NCI-H1092 (cell line): ENCODE measurements at regions not wholly inside any gene's neighbourhood (a gene's known extent, or its start where the extent isn't known, plus 50 kb on each side); places are given as distances from the start of the nearest gene placed in this dataset.
"Not testable (repeated sequence)": the region's sequence is repeated elsewhere in the genome, so short reads cannot be mapped to it uniquely, and the experiment has no call there.

Experiments
- DNase-seq: peaks from one replicate; lab custom pipeline; 2025; lab: John Stamatoyannopoulos, UW

GRCh38 chr13:66152596-66152995, 1077.5 kb downstream of the PCDH9 start:
- no peak for DNase-seq

GRCh38 chr13:66144357-66144756, 1085.8 kb downstream of the PCDH9 start:
- not testable (repeated sequence) for DNase-seq

DNA sequence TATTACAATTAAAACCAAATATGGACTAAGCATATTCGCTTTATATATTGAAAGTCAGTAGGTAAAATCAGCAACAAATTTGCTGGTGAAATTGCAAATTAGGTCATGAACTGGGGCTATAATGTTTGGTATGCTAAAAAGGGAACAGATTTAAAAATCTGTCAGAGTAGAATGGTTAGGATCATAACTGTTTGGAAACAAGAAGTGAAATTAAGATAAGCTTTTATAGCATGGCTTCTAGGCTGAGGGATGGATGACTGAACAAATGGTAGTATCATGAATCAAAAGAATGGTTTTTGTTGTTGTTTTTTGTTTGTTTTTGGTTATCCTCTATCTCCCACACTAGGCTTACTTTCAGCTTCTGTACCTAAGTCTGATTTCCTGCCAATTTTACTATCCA, 1090.4 kb downstream of the PCDH9 start:
- no peak for DNase-seq

- no peak for DNase-seq
Measured at GRCh38 chr13:66139250-66139649, 1090.9 kb downstream of the PCDH9 start.

DNA sequence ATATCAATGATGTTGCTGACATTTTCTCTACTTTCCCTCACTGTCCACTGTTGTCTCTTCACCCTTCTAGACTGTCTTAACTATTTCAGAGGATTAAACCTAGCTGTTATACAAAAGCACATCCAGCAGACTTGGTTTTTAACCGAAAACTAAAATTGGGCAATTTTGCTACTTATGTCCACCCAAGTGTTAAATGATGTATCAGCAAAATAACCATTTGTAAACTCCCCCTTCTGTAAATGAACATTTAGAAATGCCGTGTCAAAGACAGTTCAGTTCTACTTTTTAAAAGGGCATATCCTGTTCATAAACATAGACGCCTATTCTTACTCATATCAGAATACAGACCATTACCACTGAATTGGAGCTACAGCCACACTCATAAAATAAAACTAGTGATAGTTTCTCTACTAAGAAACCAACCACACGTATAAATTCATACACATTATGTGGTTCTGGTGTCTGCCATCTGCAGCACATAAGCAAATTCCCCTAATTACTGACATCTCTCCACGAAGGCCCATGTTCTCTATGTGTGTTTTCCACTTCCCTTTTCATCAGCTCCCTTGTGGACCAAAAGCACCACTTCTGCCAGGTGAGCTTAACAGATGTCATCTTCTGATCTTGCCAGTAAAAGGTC, 1091.8 kb downstream of the PCDH9 start:
- DNase-seq: no peak

DNA sequence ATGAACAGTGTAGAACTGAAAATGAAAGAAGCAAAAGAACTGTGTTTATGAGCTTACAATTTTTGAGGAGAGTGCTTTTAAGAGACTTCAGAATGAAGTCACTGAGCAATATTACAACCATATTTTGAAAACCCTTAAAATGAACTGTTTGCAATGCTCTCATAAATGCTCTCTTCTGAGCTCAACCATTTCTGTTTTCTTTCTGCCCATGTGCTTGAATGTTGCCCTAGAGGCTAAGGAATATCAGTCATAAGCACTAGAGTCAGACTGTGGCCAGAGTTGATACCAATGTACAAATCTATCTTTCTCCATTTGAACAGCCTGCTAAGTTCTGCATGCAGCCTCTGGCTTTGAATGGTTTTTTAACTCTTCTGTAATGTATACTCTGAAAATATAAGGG, 1092.8 kb downstream of the PCDH9 start:
- no peak for DNase-seq

DNA sequence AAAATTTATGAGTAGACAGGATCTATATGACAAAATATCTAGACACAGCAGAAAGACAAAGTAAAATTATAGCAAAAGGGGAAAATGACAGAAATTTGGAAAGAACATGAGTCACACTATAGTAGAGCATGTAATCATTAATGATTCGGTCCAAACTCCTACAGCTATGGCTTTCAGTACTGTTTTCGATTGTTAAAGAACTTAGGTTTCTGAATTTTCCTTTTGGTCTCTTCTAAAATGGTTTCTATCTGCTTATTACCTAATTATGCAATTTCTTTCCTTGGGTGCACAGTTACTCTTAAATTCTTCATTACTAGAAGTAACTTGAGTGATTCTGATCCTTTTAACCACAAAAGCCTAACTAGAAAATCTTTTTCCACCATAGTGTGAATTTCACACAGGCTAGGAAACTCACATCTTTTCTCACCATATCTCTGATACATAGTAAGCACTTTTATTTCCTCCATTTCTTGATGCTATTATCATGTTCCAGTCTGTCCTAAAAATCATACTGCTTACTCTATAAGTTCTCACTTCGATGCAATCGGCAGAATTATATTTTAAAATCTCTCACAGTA, 1101.4 kb downstream of the PCDH9 start:
- DNase-seq: no peak

DNA sequence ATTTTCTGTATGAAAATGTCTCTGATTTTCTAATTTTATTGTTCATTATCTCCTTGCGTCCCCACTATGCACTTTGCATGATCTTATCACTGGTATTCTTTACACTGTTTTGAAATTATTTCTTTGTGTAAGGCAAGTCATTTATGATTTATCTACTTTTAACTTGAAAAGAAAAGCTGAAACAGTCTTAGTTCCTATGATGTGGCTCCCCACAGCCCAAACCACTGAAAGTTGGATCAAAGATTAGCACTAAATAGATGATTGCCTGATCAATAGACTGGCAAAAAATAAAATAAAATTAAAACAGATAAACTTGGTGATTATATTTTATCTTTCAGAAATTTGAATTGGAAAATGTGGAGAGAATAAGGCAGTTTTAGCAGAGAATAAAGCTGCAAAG, 1101.9 kb downstream of the PCDH9 start:
- DNase-seq: no peak

GRCh38 chr13:66117563-66117962, 1112.6 kb downstream of the PCDH9 start:
- DNase-seq: no peak

- no peak for DNase-seq
Measured at GRCh38 chr13:66113882-66114526, 1116.1 kb downstream of the PCDH9 start.

DNA sequence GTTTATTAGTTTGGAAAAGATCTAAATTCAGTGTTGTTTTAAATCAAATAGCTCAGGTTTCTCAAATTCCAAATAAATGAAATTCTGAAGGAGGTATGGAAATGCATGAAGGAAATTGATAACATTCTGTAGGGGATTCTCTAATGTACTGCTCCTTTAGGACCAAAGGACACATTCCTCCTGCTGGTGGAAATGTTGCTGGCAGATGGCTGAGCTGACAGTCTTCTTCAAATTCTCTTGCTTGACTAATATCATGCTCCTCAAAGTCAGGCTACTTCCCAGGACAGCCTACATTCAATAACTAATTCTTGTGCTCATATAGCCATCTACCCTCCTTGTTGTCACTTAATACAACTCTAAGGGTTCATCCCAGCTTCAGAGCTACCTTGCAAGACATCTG, 1118.5 kb downstream of the PCDH9 start:
- DNase-seq: no peak

DNA sequence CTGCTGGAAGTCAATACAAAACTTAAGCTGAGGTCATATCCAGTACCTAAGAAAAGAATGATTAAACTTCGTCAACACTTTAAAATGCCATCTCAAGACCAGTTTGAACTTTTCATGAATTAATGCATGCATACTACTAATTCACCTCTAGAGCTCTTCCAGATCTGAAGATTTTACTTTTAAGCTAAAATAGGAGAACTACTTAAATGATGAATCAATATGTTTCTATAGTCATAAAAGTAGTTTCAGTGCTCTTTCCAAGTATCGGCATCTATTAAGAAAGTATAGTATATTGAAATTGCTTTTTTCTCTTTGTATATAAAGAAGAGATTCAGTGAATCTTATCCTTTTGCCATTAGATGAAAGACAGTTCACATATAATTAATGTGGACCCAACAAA, 1123.9 kb downstream of the PCDH9 start:
- no peak for DNase-seq

DNA sequence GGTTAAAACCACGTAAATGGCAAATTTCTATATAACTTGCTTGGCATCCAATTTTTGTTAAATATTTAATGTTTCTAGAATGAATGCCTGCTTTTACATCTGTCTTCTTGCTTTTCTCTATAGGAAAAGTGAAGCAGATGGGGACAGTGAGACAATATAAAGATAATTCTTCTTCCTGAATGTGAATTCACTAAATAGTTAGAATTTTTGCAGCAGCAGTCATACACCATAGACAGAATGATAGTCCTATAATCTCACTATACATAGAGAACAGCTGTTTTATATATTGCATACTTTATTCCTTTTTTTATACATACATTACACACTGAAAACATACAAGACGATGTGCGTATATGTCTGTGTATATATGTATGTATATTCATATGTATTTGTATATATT, 1127.3 kb downstream of the PCDH9 start:
- DNase-seq: no peak

- no peak for DNase-seq
Measured at GRCh38 chr13:66099825-66100224, 1130.3 kb downstream of the PCDH9 start.

GRCh38 chr13:66098931-66099628, 1131.1 kb downstream of the PCDH9 start:
- no peak for DNase-seq

GRCh38 chr13:66089711-66090110, 1140.4 kb downstream of the PCDH9 start:
- no peak for DNase-seq

GRCh38 chr13:66087269-66087710, 1142.8 kb downstream of the PCDH9 start:
- no peak for DNase-seq

GRCh38 chr13:66077132-66077689, 1152.9 kb downstream of the PCDH9 start:
- no peak for DNase-seq

DNA sequence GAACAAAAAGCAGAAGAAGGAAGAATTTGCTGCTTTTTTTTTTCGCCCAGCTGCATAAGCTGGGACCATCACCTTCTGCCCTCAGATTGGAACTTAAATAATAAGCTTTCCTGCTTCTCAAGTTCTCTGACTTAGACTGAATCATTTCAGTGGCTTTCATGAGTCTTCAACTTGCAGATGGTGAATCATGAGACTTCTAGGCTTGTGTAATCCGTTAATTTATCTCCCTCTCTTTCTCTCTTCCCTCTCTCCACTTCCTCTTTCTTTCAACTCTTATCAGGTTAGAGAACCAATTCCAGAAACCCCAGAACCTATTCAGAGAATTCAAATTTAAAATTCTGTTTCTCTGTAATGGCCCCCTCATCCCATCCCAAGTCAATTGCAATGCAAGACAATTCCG, 1153.7 kb downstream of the PCDH9 start:
- no peak for DNase-seq

- DNase-seq: no peak
Measured at GRCh38 chr13:66074018-66074615, 1156.0 kb downstream of the PCDH9 start.

- not testable (repeated sequence) for DNase-seq
Measured at GRCh38 chr13:66072097-66072496, 1158.0 kb downstream of the PCDH9 start.

GRCh38 chr13:66071608-66072007, 1158.5 kb downstream of the PCDH9 start:
- DNase-seq: no peak
